HG03039 (cell line): ENCODE measurements at regions not wholly inside any gene's neighbourhood (a gene's known extent, or its start where the extent isn't known, plus 50 kb on each side); places are given as distances from the start of the nearest gene placed in this dataset.

ENCODE experiments used
- ATAC-seq: cut with Tn5 transposase; IDR thresholded peaks from one replicate; pipeline ENCODE4 v1.9.1; 2021; ENCODE audit warnings: mild to moderate bottlenecking, moderate library complexity; ENCODE audit not compliant: unreplicated experiment

DNA sequence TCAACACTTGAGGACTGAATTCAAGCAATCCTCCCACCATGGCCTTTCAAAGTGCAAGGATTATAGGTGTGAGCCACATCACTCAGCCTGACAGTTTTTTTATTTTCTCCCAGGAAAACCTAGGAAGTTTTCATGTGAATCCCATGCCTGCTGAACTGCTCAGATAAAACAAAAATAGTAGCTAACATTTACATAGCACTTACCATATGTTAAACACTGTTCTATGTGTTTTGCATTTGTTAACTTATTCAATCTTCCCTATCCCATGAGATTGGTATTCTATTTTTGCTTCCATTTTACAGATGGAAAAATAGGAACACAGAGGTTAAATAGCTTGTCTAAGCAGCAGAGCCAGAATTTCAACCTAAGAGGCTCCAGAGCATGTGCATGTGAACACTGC, 157.4 kb upstream of the KCTD1 start:
- ATAC-seq = no peak

- no peak for ATAC-seq
Observed at GRCh38 chr18:26703170-26703930, 155.0 kb upstream of the KCTD1 start.

- no peak for ATAC-seq
Observed at GRCh38 chr18:26702086-26702485, 153.7 kb upstream of the KCTD1 start.

- no peak for ATAC-seq
Observed at GRCh38 chr18:26700728-26701127, 152.4 kb upstream of the KCTD1 start.

GRCh38 chr18:26700201-26700600, 151.8 kb upstream of the KCTD1 start:
- ATAC-seq = no peak

- no peak for ATAC-seq
Observed at GRCh38 chr18:26697186-26697884, 149.0 kb upstream of the KCTD1 start.

DNA sequence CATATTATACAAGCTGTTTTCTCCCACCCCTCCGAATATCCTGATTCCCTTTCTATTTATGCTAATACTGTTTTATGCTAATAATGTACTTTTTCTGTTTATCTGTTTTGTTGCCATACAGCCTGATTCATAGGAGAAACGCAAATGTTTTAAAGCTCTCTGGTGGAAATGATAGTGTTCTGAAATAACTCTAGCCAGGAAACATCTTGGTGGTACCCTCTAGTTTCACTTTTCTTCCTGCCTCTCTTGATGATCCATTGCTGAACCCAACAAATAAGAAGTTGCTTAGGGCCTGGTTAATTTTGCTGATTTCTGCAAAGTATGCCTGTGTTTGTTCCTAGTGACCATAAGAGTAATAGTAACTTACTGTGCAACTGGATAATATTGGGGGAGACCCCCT, 148.4 kb upstream of the KCTD1 start:
- no peak for ATAC-seq

GRCh38 chr18:26696308-26696707, 148.0 kb upstream of the KCTD1 start:
- no peak for ATAC-seq

DNA sequence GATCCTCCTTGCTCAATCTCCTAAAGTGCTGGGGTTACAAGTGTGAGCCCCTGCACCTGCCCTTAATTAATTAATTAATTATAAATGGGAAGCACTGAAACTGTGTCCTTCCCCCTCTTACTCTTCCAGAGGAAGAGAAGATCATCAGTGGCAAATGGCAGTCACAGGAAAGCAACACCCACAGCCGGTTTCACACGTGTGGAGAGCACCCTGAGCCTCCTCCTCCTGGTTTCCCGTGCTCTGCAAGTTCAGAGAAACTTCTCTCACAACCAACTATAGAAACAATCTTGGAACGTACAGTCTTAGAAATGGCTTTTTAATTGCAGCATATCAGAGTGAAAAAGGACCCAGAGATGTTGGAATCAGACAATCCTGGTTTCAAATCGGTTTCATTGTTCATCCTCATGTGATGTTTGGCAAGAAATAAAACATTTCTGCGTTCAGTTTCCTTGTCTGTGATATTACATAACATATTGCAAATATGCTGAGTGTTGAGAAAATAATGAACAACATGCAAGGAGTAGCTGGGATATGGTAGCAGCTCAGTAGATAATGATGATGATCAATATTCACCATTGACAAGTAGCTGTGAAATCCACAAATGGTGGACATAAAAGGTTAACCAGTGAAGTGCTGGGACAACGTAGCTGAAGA, 141.0 kb upstream of the KCTD1 start:
- no peak for ATAC-seq

GRCh38 chr18:26686532-26686931, 138.2 kb upstream of the KCTD1 start:
- no peak for ATAC-seq

GRCh38 chr18:26685438-26686157, 137.2 kb upstream of the KCTD1 start:
- ATAC-seq = no peak

GRCh38 chr18:26677957-26678356, 129.6 kb upstream of the KCTD1 start:
- no peak for ATAC-seq

- ATAC-seq = no peak
Observed at GRCh38 chr18:26667046-26667445, 118.7 kb upstream of the KCTD1 start.

- no peak for ATAC-seq
Observed at GRCh38 chr18:26662996-26663395, 114.6 kb upstream of the KCTD1 start.

- ATAC-seq = no peak
Observed at GRCh38 chr18:26657631-26658581, 109.6 kb upstream of the KCTD1 start.

- ATAC-seq = peak; percentile 58
Observed at GRCh38 chr18:26656944-26657536, 108.7 kb upstream of the KCTD1 start.

GRCh38 chr18:26656431-26656943, 108.1 kb upstream of the KCTD1 start:
- ATAC-seq = peak; percentile 21

GRCh38 chr18:26655525-26656430, 107.4 kb upstream of the KCTD1 start:
- no peak for ATAC-seq
